ENCODE measurements at regions not wholly inside any gene's neighbourhood (a gene's known extent, or its start where the extent isn't known, plus 50 kb on each side); places are given as distances from the start of the nearest gene placed in this dataset.
A peak's percentile ranks its signal among the peaks of the same experiment; 100 is the strongest.
"Not testable (repeated sequence)": the region's sequence is repeated elsewhere in the genome, so short reads cannot be mapped to it uniquely, and the experiment has no call there.

- no peak for DNase-seq
Observed at GRCh38 chr19:37303591-37304171, 67.2 kb upstream of the ZNF527 start.

GRCh38 chr19:37304190-37304883 lies 66.6 kb upstream of the ZNF527 start:
- DNase-seq = peak; percentile 32 to 69

GRCh38 chr19:37304884-37305255 lies 66.0 kb upstream of the ZNF527 start:
- no peak for DNase-seq

- DNase-seq = no peak
Observed at GRCh38 chr19:37306383-37306963, 64.4 kb upstream of the ZNF527 start.

GRCh38 chr19:37309834-37310575 lies 60.9 kb upstream of the ZNF527 start:
- peak in 1 of 2 experiments; percentile 43 for DNase-seq

GRCh38 chr19:37312531-37313334 lies 58.2 kb upstream of the ZNF527 start:
- peak; percentile 33 to 55 for DNase-seq

GRCh38 chr19:37313335-37313627 lies 57.6 kb upstream of the ZNF527 start:
- no peak for DNase-seq

- DNase-seq = peak; percentile 97 to 99
Observed at GRCh38 chr19:37317403-37318209, 53.3 kb upstream of the ZNF527 start.

GRCh38 chr19:37320988-37321387 lies 49.9 kb upstream of the ZNF527 start:
- DNase-seq = not testable (repeated sequence)
